Renal pelvis (tissue), 1 donor: ENCODE measurements at regions not wholly inside any gene's neighbourhood (a gene's known extent, or its start where the extent isn't known, plus 50 kb on each side); places are given as distances from the start of the nearest gene placed in this dataset.
"Not testable (repeated sequence)": the region's sequence is repeated elsewhere in the genome, so short reads cannot be mapped to it uniquely, and the experiment has no call there.

Experiments used
- DNase-seq: peaks from one replicate; pipeline ENCODE4 v3.0.0-alpha.2; 2013

GRCh38 chr12:92425165-92425564 is 277.6 kb upstream of the PLEKHG7 start:
- no peak for DNase-seq

- DNase-seq, result no peak
These were observed 278.5 kb upstream of the PLEKHG7 start for GRCh38 chr12:92424338-92424737.

GRCh38 chr12:92421701-92422100 is 276.1 kb upstream of the BTG1 start:
- no peak for DNase-seq

GRCh38 chr12:92421042-92421441 is 275.4 kb upstream of the BTG1 start:
- DNase-seq, result no peak

GRCh38 chr12:92419201-92419600 is 273.6 kb upstream of the BTG1 start:
- DNase-seq, result no peak

GRCh38 chr12:92418381-92418780 is 272.7 kb upstream of the BTG1 start:
- DNase-seq, result no peak

GRCh38 chr12:92417373-92417772 is 271.7 kb upstream of the BTG1 start:
- no peak for DNase-seq

- no peak for DNase-seq
These were observed 270.8 kb upstream of the BTG1 start for GRCh38 chr12:92416385-92416812.

GRCh38 chr12:92414170-92415070 is 268.8 kb upstream of the BTG1 start:
- no peak for DNase-seq

- no peak for DNase-seq
These were observed 267.6 kb upstream of the BTG1 start for GRCh38 chr12:92413286-92413685.

GRCh38 chr12:92412856-92413255 is 267.2 kb upstream of the BTG1 start:
- DNase-seq, result no peak

GRCh38 chr12:92411687-92412086 is 266.0 kb upstream of the BTG1 start:
- DNase-seq, result no peak

- no peak for DNase-seq
These were observed 262.6 kb upstream of the BTG1 start for GRCh38 chr12:92408072-92408900.

GRCh38 chr12:92406404-92407070 is 260.9 kb upstream of the BTG1 start:
- not testable (repeated sequence) for DNase-seq

- DNase-seq, result not testable (repeated sequence)
These were observed 260.2 kb upstream of the BTG1 start for GRCh38 chr12:92405801-92406251.

GRCh38 chr12:92404921-92405320 is 259.3 kb upstream of the BTG1 start:
- DNase-seq, result no peak

GRCh38 chr12:92404259-92404894 is 258.7 kb upstream of the BTG1 start:
- DNase-seq, result no peak

- no peak for DNase-seq
These were observed 257.8 kb upstream of the BTG1 start for GRCh38 chr12:92403210-92404175.

- no peak for DNase-seq
These were observed 256.8 kb upstream of the BTG1 start for GRCh38 chr12:92402415-92402814.

- no peak for DNase-seq
These were observed 254.4 kb upstream of the BTG1 start for GRCh38 chr12:92400006-92400405.
